Smooth muscle cell (in vitro differentiated cells): ENCODE measurements at regions not wholly inside any gene's neighbourhood (a gene's known extent, or its start where the extent isn't known, plus 50 kb on each side); places are given as distances from the start of the nearest gene placed in this dataset.

Experiments used
- DNase-seq: peaks from one replicate; lab custom pipeline; 2025; ENCODE audit not compliant: unreplicated experiment; lab: John Stamatoyannopoulos, UW
- H2AFZ ChIP-seq: fragments of 200-600 bp; sonication (generic); 2 replicates; pipeline ENCODE4 v1.6.0; 2016; ENCODE audit warnings: antibody characterized with exemption, low read depth, mild to moderate bottlenecking
- H3F3A ChIP-seq: fragments of 200-600 bp; sonication (generic); 2 replicates; pipeline ENCODE4 v1.6.0; 2017; ENCODE audit warnings: antibody characterized with exemption, low read depth
- H3K27ac ChIP-seq: fragments of 200-600 bp; sonication (generic); 2 replicates; pipeline ENCODE4 v1.5.1; 2016; ENCODE audit warnings: low read depth, mild to moderate bottlenecking
- H3K27me3 ChIP-seq: fragments of 200-600 bp; sonication (generic); 2 replicates; pipeline ENCODE4 v1.6.1; 2016; ENCODE audit warnings: low read depth, mild to moderate bottlenecking
- H3K36me3 ChIP-seq: fragments of 200-600 bp; sonication (generic); 2 replicates; pipeline ENCODE4 v1.5.1; 2016; ENCODE audit warnings: low read depth
- H3K4me1 ChIP-seq: fragments of 200-600 bp; sonication (generic); 2 replicates; pipeline ENCODE4 v1.5.1; 2016; ENCODE audit warnings: low read depth
- H3K4me2 ChIP-seq: fragments of 200-600 bp; sonication (generic); 2 replicates; pipeline ENCODE4 v1.6.0; 2016; ENCODE audit warnings: mild to moderate bottlenecking
- H3K4me3 ChIP-seq: fragments of 200-600 bp; sonication (generic); 2 replicates; pipeline ENCODE4 v1.5.1; 2016; ENCODE audit warnings: mild to moderate bottlenecking
- H3K79me2 ChIP-seq: fragments of 200-600 bp; sonication (generic); 2 replicates; pipeline ENCODE4 v1.6.0; 2016; ENCODE audit warnings: low read depth, mild to moderate bottlenecking
- H3K9ac ChIP-seq: fragments of 200-600 bp; sonication (generic); 2 replicates; pipeline ENCODE4 v1.6.0; 2016; ENCODE audit warnings: low read depth
- H3K9me3 ChIP-seq: fragments of 200-600 bp; sonication (generic); replicated peaks from 2 replicates; pipeline ENCODE4 v1.5.1; 2016; ENCODE audit warnings: low read depth
- H4K20me1 ChIP-seq: fragments of 200-600 bp; sonication (generic); 2 replicates; pipeline ENCODE4 v1.6.0; 2016; ENCODE audit warnings: low read depth
- CTCF ChIP-seq: fragments of 200-600 bp; sonication (generic); IDR thresholded peaks from 2 replicates; pipeline ENCODE4 v1.5.1; 2017; ENCODE audit warnings: borderline replicate concordance, mild to moderate bottlenecking, antibody characterized with exemption; ENCODE audit not compliant: insufficient read depth, poor library complexity, severe bottlenecking
- WGBS: methylation state at CpG from one replicate; pipeline ENCODE4 v1.1.7; 2016; ENCODE audit warnings: low lambda C conversion rate; 5-methylcytosine and 5-hydroxymethylcytosine counted together

GRCh38 chr19:30752201-30752600 is 380.0 kb downstream of the ZNF536 start:
- no peaks in the 10 kb centered on the region for H3F3A ChIP-seq
- DNase-seq, result no peak
- H2AFZ ChIP-seq, result no peak overlapping the region
- H3K4me2 ChIP-seq, result no peak overlapping the region
- no peak overlapping the region for H3K4me3 ChIP-seq
- H3K27ac ChIP-seq, result no peak overlapping the region
- no peaks in the 10 kb centered on the region for H4K20me1 ChIP-seq
- H3K9ac ChIP-seq, result no peak overlapping the region
- H3K36me3 ChIP-seq, result no peaks in the 10 kb centered on the region
- no peaks in the 10 kb centered on the region for H3K27me3 ChIP-seq
- TF ChIP-seq CTCF, result no peak
- WGBS, result 81% methylated on average over 6 of the region's 6 CpGs
- H3K4me1 ChIP-seq, result no peaks in the 10 kb centered on the region
- no peaks in the 10 kb centered on the region for H3K9me3 ChIP-seq
- no peaks in the 10 kb centered on the region for H3K79me2 ChIP-seq

GRCh38 chr19:30745476-30745985 is 373.3 kb downstream of the ZNF536 start:
- no peaks in the 10 kb centered on the region for H3K79me2 ChIP-seq
- DNase-seq, result no peak
- no peaks in the 10 kb centered on the region for H3K9me3 ChIP-seq
- no peak overlapping the region for H3K4me3 ChIP-seq
- TF ChIP-seq CTCF, result no peak
- no peak overlapping the region for H2AFZ ChIP-seq
- H4K20me1 ChIP-seq, result no peaks in the 10 kb centered on the region
- H3K9ac ChIP-seq, result no peak overlapping the region
- H3K4me2 ChIP-seq, result no peak overlapping the region
- H3F3A ChIP-seq, result no peaks in the 10 kb centered on the region
- 93% methylated on average over 4 of the region's 4 CpGs for WGBS
- no peak overlapping the region for H3K27ac ChIP-seq
- peaks cover 7% of the 10 kb centered on the region for H3K27me3 ChIP-seq
- H3K36me3 ChIP-seq, result no peaks in the 10 kb centered on the region
- no peaks in the 10 kb centered on the region for H3K4me1 ChIP-seq

GRCh38 chr19:30744741-30745475 is 372.7 kb downstream of the ZNF536 start:
- Histone ChIP-seq H3K4me1 (no peaks in the 10 kb centered on the region), H3K27ac (no peak overlapping the region), H3K9me3 (no peaks in the 10 kb centered on the region), H3K9ac (no peak overlapping the region), H3K27me3 (peaks cover 7% of the 10 kb centered on the region), H3K4me2 (no peak overlapping the region), H2AFZ (no peak overlapping the region), H4K20me1 (no peaks in the 10 kb centered on the region), H3K4me3 (no peak overlapping the region), H3K79me2 (no peaks in the 10 kb centered on the region), H3K36me3 (no peaks in the 10 kb centered on the region), H3F3A (no peaks in the 10 kb centered on the region)
- 93% methylated on average over 9 of the region's 9 CpGs for WGBS
- TF ChIP-seq CTCF, result no peak
- DNase-seq, result no peak

- Histone ChIP-seq H3F3A (no peaks in the 10 kb centered on the region), H3K27me3 (peaks cover 7% of the 10 kb centered on the region), H3K4me2 (no peak overlapping the region), H3K9ac (no peak overlapping the region), H4K20me1 (no peaks in the 10 kb centered on the region), H3K27ac (no peak overlapping the region), H3K79me2 (no peaks in the 10 kb centered on the region), H3K4me1 (no peaks in the 10 kb centered on the region), H3K9me3 (no peaks in the 10 kb centered on the region), H2AFZ (no peak overlapping the region), H3K4me3 (no peak overlapping the region), H3K36me3 (no peaks in the 10 kb centered on the region)
- WGBS, result 87% methylated on average over 3 of the region's 5 CpGs
- TF ChIP-seq CTCF, result no peak
- no peak for DNase-seq
Observed at GRCh38 chr19:30743702-30744101, 371.5 kb downstream of the ZNF536 start.
